Erythroblast (primary cell): ENCODE measurements at regions not wholly inside any gene's neighbourhood (a gene's known extent, or its start where the extent isn't known, plus 50 kb on each side); places are given as distances from the start of the nearest gene placed in this dataset.

Source experiments
- GATA1 ChIP-seq: IDR thresholded peaks from 2 replicates; pipeline ENCODE4 v1.6.1; 2011; ENCODE audit warnings: low read depth, mild to moderate bottlenecking, control low read depth, low read length, moderate library complexity
- POLR2A ChIP-seq: IDR thresholded peaks from 2 replicates; pipeline ENCODE4 v1.6.1; 2011; ENCODE audit warnings: mild to moderate bottlenecking, low read length

GRCh38 chr12:91628656-91629055 is 446.0 kb upstream of the DCN start:
- TF ChIP-seq POLR2A (no peak), GATA1 (no peak)
